IMR-90 (cell line): ENCODE measurements at regions not wholly inside any gene's neighbourhood (a gene's known extent, or its start where the extent isn't known, plus 50 kb on each side); places are given as distances from the start of the nearest gene placed in this dataset.

Source experiments
- ATAC-seq: fragments of 200-7000 bp; cut with Tn5 transposase; 2 replicates; pipeline ENCODE4 v1.9.1; 2020; ENCODE audit warnings: low read depth, mild to moderate bottlenecking, moderate library complexity
- BruUV-seq: library from RNA; stranded (reverse); fragments of 400-500 nt; replicated peaks from 2 replicates; lab custom pipeline; 2021; lab: Mats Ljungman, UMichigan
- CTCF ChIA-PET: fragments of 300-600 bp; formaldehyde crosslinking; extraction: SDS; loops from one replicate; lab custom pipeline; 2021; ENCODE audit warnings: antibody characterized with exemption; lab: Yijun Ruan, JAX
- POLR2A ChIA-PET: fragments of 300-600 bp; sonication (Branson Sonifier 250); formaldehyde crosslinking; loops from one replicate; lab custom pipeline; 2022; ENCODE audit warnings: antibody characterized with exemption; ENCODE audit not compliant: unreplicated experiment; lab: Charles Lee
- DNase-seq: peaks from one replicate; pipeline ENCODE4 v3.0.0; 2013
- H2AFZ ChIP-seq: replicated peaks from 2 replicates; pipeline ENCODE3; 2013; ENCODE audit warnings: low read length, mild to moderate bottlenecking; ENCODE audit not compliant: poor library complexity
- H2AK5ac ChIP-seq: 2 replicates; pipeline ENCODE4 v1.6.1; 2013; ENCODE audit warnings: low read depth, low read length, inconsistent platforms
- H2AK9ac ChIP-seq: replicated peaks from 2 replicates; pipeline ENCODE3; 2013; ENCODE audit warnings: mild to moderate bottlenecking, low read depth, low read length, moderate library complexity; ENCODE audit not compliant: poor library complexity
- H2BK120ac ChIP-seq: 2 replicates; pipeline ENCODE4 v1.6.1; 2013; ENCODE audit warnings: low read depth, low read length, inconsistent platforms
- H2BK15ac ChIP-seq: 3 replicates; pipeline ENCODE4 v1.6.1; 2013; ENCODE audit warnings: low read depth, low read length, inconsistent platforms
- H2BK20ac ChIP-seq: 2 replicates; pipeline ENCODE4 v1.6.1; 2013; ENCODE audit warnings: low read depth, mild to moderate bottlenecking, inconsistent platforms, low read length, moderate library complexity
- H2BK5ac ChIP-seq: 2 replicates; pipeline ENCODE4 v1.6.1; 2013; ENCODE audit warnings: mild to moderate bottlenecking, low read depth, low read length, inconsistent platforms; ENCODE audit not compliant: poor library complexity, severe bottlenecking
- H3K14ac ChIP-seq: replicated peaks from 2 replicates; pipeline ENCODE4 v1.6.1; 2013; ENCODE audit warnings: low read depth, low read length, inconsistent platforms
- H3K18ac ChIP-seq: 2 replicates; pipeline ENCODE4 v1.6.1; 2013; ENCODE audit warnings: low read depth, low read length, control low read depth
- H3K23ac ChIP-seq: 2 replicates; pipeline ENCODE4 v1.6.1; 2013; ENCODE audit warnings: low read depth, low read length, inconsistent platforms
- H3K27ac ChIP-seq: 2 replicates; pipeline ENCODE4 v1.5.1; 2013; ENCODE audit warnings: mild to moderate bottlenecking, control low read depth, low read length; ENCODE audit not compliant: insufficient read depth
- H3K27me3 ChIP-seq: 2 replicates; pipeline ENCODE4 v1.6.1; 2013; ENCODE audit warnings: low read length; ENCODE audit not compliant: control insufficient read depth, insufficient read depth
- H3K36me3 ChIP-seq: 2 replicates; pipeline ENCODE4 v1.6.1; 2013; ENCODE audit warnings: low read length, mixed read lengths; ENCODE audit not compliant: control insufficient read depth, insufficient read depth
- H3K4ac ChIP-seq: 2 replicates; pipeline ENCODE4 v1.6.1; 2013; ENCODE audit warnings: low read depth, low read length, inconsistent platforms
- H3K4me1 ChIP-seq: 2 replicates; pipeline ENCODE4 v1.6.1; 2013; ENCODE audit warnings: low read length, mixed read lengths; ENCODE audit not compliant: control insufficient read depth, insufficient read depth
- H3K4me2 ChIP-seq: 2 replicates; pipeline ENCODE4 v1.6.1; 2013; ENCODE audit warnings: low read depth, mild to moderate bottlenecking, control low read depth, low read length, moderate library complexity
- H3K4me3 ChIP-seq: 2 replicates; pipeline ENCODE4 v1.5.1; 2013; ENCODE audit warnings: low read depth, mild to moderate bottlenecking, control low read depth, low read length, moderate library complexity; ENCODE audit not compliant: insufficient read depth
- H3K56ac ChIP-seq: 2 replicates; pipeline ENCODE4 v1.6.1; 2013; ENCODE audit warnings: low read length, inconsistent platforms; ENCODE audit not compliant: insufficient read depth; ENCODE audit errors: extremely low read depth
- H3K79me1 ChIP-seq, 2 experiments: 2 replicates each; pipeline ENCODE4 v1.6.1; 2013; ENCODE audit warnings: low read length in 2 of 2, inconsistent platforms in 1 of 2, low read depth in 1 of 2
- H3K9ac ChIP-seq: 2 replicates; pipeline ENCODE4 v1.6.1; 2013; ENCODE audit warnings: low read depth, low read length, control low read depth
- H3K9me1 ChIP-seq: 2 replicates; pipeline ENCODE4 v1.6.1; 2013; ENCODE audit warnings: low read length, inconsistent platforms; ENCODE audit not compliant: insufficient read depth
- H3K9me3 ChIP-seq: 2 replicates; pipeline ENCODE4 v1.6.1; 2013; ENCODE audit warnings: low read length; ENCODE audit not compliant: control insufficient read depth, insufficient read depth
- H4K20me1 ChIP-seq: 2 replicates; pipeline ENCODE4 v1.6.1; 2013; ENCODE audit warnings: low read length, inconsistent platforms; ENCODE audit not compliant: insufficient read depth
- H4K5ac ChIP-seq: 2 replicates; pipeline ENCODE4 v1.6.1; 2013; ENCODE audit warnings: mild to moderate bottlenecking, low read depth, low read length, control low read depth
- H4K8ac ChIP-seq, 2 experiments: 2 replicates each; pipeline ENCODE4 v1.6.1; 2013; ENCODE audit warnings: low read depth in 2 of 2, low read length in 2 of 2, control low read depth in 1 of 2, inconsistent platforms in 1 of 2
- H4K91ac ChIP-seq: 2 replicates; pipeline ENCODE4 v1.6.1; 2013; ENCODE audit warnings: low read depth, low read length, inconsistent platforms; ENCODE audit not compliant: insufficient read depth
- BHLHE40 ChIP-seq: fragments of 150-350 bp; IDR thresholded peaks from 2 replicates; pipeline ENCODE4 v1.6.1; 2016; ENCODE audit warnings: mild to moderate bottlenecking, low read depth, low read length
- CHD1 ChIP-seq: IDR thresholded peaks from 2 replicates; pipeline ENCODE4 v1.6.1; 2012; ENCODE audit warnings: low read depth, low read length, improper control_type of control experiment
- FOS ChIP-seq: fragments of 150-350 bp; IDR thresholded peaks from 2 replicates; pipeline ENCODE4 v1.6.1; 2016; ENCODE audit warnings: low read depth, low read length
- MAFK ChIP-seq: IDR thresholded peaks from 2 replicates; pipeline ENCODE4 v1.6.1; 2012; ENCODE audit warnings: low read depth, low read length, improper control_type of control experiment
- MAZ ChIP-seq: IDR thresholded peaks from 2 replicates; pipeline ENCODE4 v1.6.1; 2012; ENCODE audit warnings: low read depth, mild to moderate bottlenecking, low read length, improper control_type of control experiment, moderate library complexity, borderline replicate concordance
- MXI1 ChIP-seq: IDR thresholded peaks from 2 replicates; pipeline ENCODE4 v1.6.1; 2012; ENCODE audit warnings: low read depth, mild to moderate bottlenecking, low read length, moderate library complexity, borderline replicate concordance
- NFE2L2 ChIP-seq: fragments of 150-350 bp; IDR thresholded peaks from 2 replicates; pipeline ENCODE4 v1.6.1; 2016; ENCODE audit warnings: low read depth, mild to moderate bottlenecking, low read length
- POLR2A ChIP-seq: IDR thresholded peaks from 2 replicates; pipeline ENCODE4 v1.6.1; 2012; ENCODE audit warnings: mild to moderate bottlenecking, low read depth, low read length
- RAD21 ChIP-seq: IDR thresholded peaks from 2 replicates; pipeline ENCODE4 v1.6.1; 2012; ENCODE audit warnings: low read length, improper control_type of control experiment
- RCOR1 ChIP-seq: IDR thresholded peaks from 2 replicates; pipeline ENCODE4 v1.6.1; 2012; ENCODE audit warnings: mild to moderate bottlenecking, low read length, improper control_type of control experiment; ENCODE audit not compliant: insufficient replicate concordance
- RFX5 ChIP-seq: IDR thresholded peaks from 2 replicates; pipeline ENCODE4 v1.8.0; 2012; ENCODE audit warnings: low read depth, mild to moderate bottlenecking, low read length, moderate library complexity
- SMC3 ChIP-seq: fragments of 150-350 bp; IDR thresholded peaks from 2 replicates; pipeline ENCODE4 v1.6.1; 2016; ENCODE audit warnings: low read depth, mild to moderate bottlenecking, antibody characterized with exemption, low read length, moderate library complexity
- WGBS, 2 experiments: methylation state at CpG; one replicate each; pipeline versions ENCODE4 v1.1.5 to v1.1.7; 2013; ENCODE audit warnings: missing lambda C conversion rate in 2 of 2; ENCODE audit not compliant: insufficient read length in 1 of 2; ENCODE audit errors: extremely low coverage in 2 of 2; 5-methylcytosine and 5-hydroxymethylcytosine counted together
- dilution Hi-C: fragments of 300-500 bp; cut with HindIII; formaldehyde crosslinking; loops from one replicate; pipeline ENCODE4 v1.14.3; 2018; ENCODE audit warnings: low sequenced_read_pairs; ENCODE audit not compliant: unreplicated experiment
- in situ Hi-C: fragments of 300-500 bp; cut with MboI; formaldehyde crosslinking; loops from 3 replicates; pipeline ENCODE4 v1.14.3; 2019; ENCODE audit warnings: low sequenced_read_pairs, inconsistent platforms, mixed read lengths
- intact Hi-C: fragments of 100-400 bp; cut with micrococcal nuclease; formaldehyde crosslinking; loops from 2 replicates; pipeline ENCODE4 v1.10.0; 2022
- TF ChIP-seq, protein P1 (sequence below): conservative IDR thresholded peaks from 2 replicates; pipeline ENCODE4 v1.5.1; 2012; ENCODE audit warnings: mild to moderate bottlenecking, low read depth, low read length, improper control_type of control experiment
- TF ChIP-seq, protein P2 (sequence below): fragments of 150-350 bp; IDR thresholded peaks from 2 replicates; pipeline ENCODE4 v1.6.1; 2016; ENCODE audit warnings: low read depth, mild to moderate bottlenecking, low read length, moderate library complexity, borderline replicate concordance
- TF ChIP-seq, protein P3 (sequence below): fragments of 150-350 bp; IDR thresholded peaks from 2 replicates; pipeline ENCODE4 v1.6.1; 2017; ENCODE audit warnings: mild to moderate bottlenecking, antibody characterized with exemption, low read length, low read depth

GRCh38 chr12:126431767-126432166, 1366.5 kb downstream of the AACS start:
- dilution Hi-C loops: no loop called here
- in situ Hi-C loops: no loop called here
- H2BK15ac ChIP-seq: no peak overlapping the region
- WGBS, 2 experiments: 40% methylated on average over 1 of the region's 6 CpGs; no CpG with 5 or more reads in 1 of the 2 experiments
- no peak overlapping the region for H2BK5ac ChIP-seq
- ChIA-PET POLR2A (no interaction called here), CTCF (no interaction called here)
- BruUV-seq: no TSS peak
- H4K5ac ChIP-seq: no peak overlapping the region
- no peaks in the 10 kb centered on the region for H3K36me3 ChIP-seq
- no peak for TF ChIP-seq RAD21
- no peak for TF ChIP-seq MAZ
- TF ChIP-seq CHD1: no peak
- TF ChIP-seq MXI1: no peak
- TF ChIP-seq POLR2A: no peak
- TF ChIP-seq, protein P1, sequence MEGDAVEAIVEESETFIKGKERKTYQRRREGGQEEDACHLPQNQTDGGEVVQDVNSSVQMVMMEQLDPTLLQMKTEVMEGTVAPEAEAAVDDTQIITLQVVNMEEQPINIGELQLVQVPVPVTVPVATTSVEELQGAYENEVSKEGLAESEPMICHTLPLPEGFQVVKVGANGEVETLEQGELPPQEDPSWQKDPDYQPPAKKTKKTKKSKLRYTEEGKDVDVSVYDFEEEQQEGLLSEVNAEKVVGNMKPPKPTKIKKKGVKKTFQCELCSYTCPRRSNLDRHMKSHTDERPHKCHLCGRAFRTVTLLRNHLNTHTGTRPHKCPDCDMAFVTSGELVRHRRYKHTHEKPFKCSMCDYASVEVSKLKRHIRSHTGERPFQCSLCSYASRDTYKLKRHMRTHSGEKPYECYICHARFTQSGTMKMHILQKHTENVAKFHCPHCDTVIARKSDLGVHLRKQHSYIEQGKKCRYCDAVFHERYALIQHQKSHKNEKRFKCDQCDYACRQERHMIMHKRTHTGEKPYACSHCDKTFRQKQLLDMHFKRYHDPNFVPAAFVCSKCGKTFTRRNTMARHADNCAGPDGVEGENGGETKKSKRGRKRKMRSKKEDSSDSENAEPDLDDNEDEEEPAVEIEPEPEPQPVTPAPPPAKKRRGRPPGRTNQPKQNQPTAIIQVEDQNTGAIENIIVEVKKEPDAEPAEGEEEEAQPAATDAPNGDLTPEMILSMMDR: no peak
- no peak for TF ChIP-seq NFE2L2
- TF ChIP-seq, protein P2, sequence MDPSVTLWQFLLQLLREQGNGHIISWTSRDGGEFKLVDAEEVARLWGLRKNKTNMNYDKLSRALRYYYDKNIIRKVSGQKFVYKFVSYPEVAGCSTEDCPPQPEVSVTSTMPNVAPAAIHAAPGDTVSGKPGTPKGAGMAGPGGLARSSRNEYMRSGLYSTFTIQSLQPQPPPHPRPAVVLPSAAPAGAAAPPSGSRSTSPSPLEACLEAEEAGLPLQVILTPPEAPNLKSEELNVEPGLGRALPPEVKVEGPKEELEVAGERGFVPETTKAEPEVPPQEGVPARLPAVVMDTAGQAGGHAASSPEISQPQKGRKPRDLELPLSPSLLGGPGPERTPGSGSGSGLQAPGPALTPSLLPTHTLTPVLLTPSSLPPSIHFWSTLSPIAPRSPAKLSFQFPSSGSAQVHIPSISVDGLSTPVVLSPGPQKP: no peak
- no peak for TF ChIP-seq RCOR1
- no peak for TF ChIP-seq BHLHE40
- TF ChIP-seq RFX5: no peak
- no peak for TF ChIP-seq SMC3
- TF ChIP-seq MAFK: no peak
- TF ChIP-seq, protein P3, sequence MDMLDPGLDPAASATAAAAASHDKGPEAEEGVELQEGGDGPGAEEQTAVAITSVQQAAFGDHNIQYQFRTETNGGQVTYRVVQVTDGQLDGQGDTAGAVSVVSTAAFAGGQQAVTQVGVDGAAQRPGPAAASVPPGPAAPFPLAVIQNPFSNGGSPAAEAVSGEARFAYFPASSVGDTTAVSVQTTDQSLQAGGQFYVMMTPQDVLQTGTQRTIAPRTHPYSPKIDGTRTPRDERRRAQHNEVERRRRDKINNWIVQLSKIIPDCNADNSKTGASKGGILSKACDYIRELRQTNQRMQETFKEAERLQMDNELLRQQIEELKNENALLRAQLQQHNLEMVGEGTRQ: no peak
- TF ChIP-seq FOS: no peak
- intact Hi-C loops: no loop called here
- H3K14ac ChIP-seq: no peak overlapping the region
- H2AFZ ChIP-seq: no peak overlapping the region
- no peaks in the 10 kb centered on the region for H3K79me1 ChIP-seq
- H2BK120ac ChIP-seq: no peak overlapping the region
- no peaks in the 10 kb centered on the region for H4K20me1 ChIP-seq
- H3K9ac ChIP-seq: no peak overlapping the region
- no peak overlapping the region for H4K91ac ChIP-seq
- no peak overlapping the region for H3K4me2 ChIP-seq
- H4K8ac ChIP-seq: no peak overlapping the region
- no peak overlapping the region for H3K27ac ChIP-seq
- H2AK5ac ChIP-seq: no peak overlapping the region
- H3K9me1 ChIP-seq: no peaks in the 10 kb centered on the region
- no peak overlapping the region for H3K4me3 ChIP-seq
- no peak overlapping the region for H3K23ac ChIP-seq
- no peaks in the 10 kb centered on the region for H3K27me3 ChIP-seq
- H3K4ac ChIP-seq: no peak overlapping the region
- H3K4me1 ChIP-seq: no peaks in the 10 kb centered on the region
- peaks cover 18% of the 10 kb centered on the region for H3K9me3 ChIP-seq
- H2AK9ac ChIP-seq: no peak overlapping the region
- H2BK20ac ChIP-seq: no peak overlapping the region
- no peak for DNase-seq
- H3K18ac ChIP-seq: no peak overlapping the region
- H3K56ac ChIP-seq: no peak overlapping the region
- no peak for ATAC-seq
